Neural progenitor cell (in vitro differentiated cells): ENCODE measurements at regions not wholly inside any gene's neighbourhood (a gene's known extent, or its start where the extent isn't known, plus 50 kb on each side); places are given as distances from the start of the nearest gene placed in this dataset.

Experiments used
- DNase-seq: peaks from one replicate; pipeline ENCODE4 v3.0.0-alpha.2; 2016; ENCODE audit warnings: low spot score
- H2AFZ ChIP-seq: fragments of 200-600 bp; sonication (generic); replicated peaks from 2 replicates; pipeline ENCODE4 v1.6.1; 2016; ENCODE audit warnings: antibody characterized with exemption
- H3F3A ChIP-seq: fragments of 200-600 bp; sonication (generic); 2 replicates; pipeline ENCODE4 v1.6.1; 2016; ENCODE audit warnings: antibody characterized with exemption, low read depth
- H3K27ac ChIP-seq: fragments of 200-600 bp; sonication (generic); 2 replicates; pipeline ENCODE4 v1.5.1; 2016; ENCODE audit warnings: mild to moderate bottlenecking
- H3K27me3 ChIP-seq: fragments of 200-600 bp; sonication (generic); 2 replicates; pipeline ENCODE4 v1.6.1; 2016; ENCODE audit warnings: mild to moderate bottlenecking, moderate library complexity
- H3K36me3 ChIP-seq: fragments of 200-600 bp; sonication (generic); 2 replicates; pipeline ENCODE4 v1.5.1; 2016
- H3K4me1 ChIP-seq: fragments of 200-600 bp; sonication (generic); 2 replicates; pipeline ENCODE4 v1.6.1; 2016; ENCODE audit warnings: mixed run types
- H3K4me2 ChIP-seq: fragments of 200-600 bp; sonication (generic); 2 replicates; pipeline ENCODE4 v1.6.1; 2016
- H3K4me3 ChIP-seq: fragments of 200-600 bp; sonication (generic); 2 replicates; pipeline ENCODE4 v1.5.1; 2016
- H3K79me2 ChIP-seq: fragments of 200-600 bp; sonication (generic); 2 replicates; pipeline ENCODE4 v1.6.1; 2016; ENCODE audit warnings: low read depth
- H3K9ac ChIP-seq: fragments of 200-600 bp; sonication (generic); 2 replicates; pipeline ENCODE4 v1.6.1; 2016
- H3K9me3 ChIP-seq: fragments of 200-600 bp; sonication (generic); 2 replicates; pipeline ENCODE4 v1.5.1; 2016; ENCODE audit warnings: low read depth
- H4K20me1 ChIP-seq: fragments of 200-600 bp; sonication (generic); 2 replicates; pipeline ENCODE4 v1.6.1; 2016; ENCODE audit warnings: low read depth
- H3K27ac Mint-ChIP-seq: 3 replicates; pipeline ENCODE4 v1.8.0; 2021; ENCODE audit warnings: mixed read lengths
- H3K27me3 Mint-ChIP-seq: 2 replicates; pipeline ENCODE4 v1.8.0; 2022; ENCODE audit warnings: low read depth, mild to moderate bottlenecking, inconsistent platforms, moderate library complexity, mixed read lengths; ENCODE audit not compliant: insufficient read depth
- H3K36me3 Mint-ChIP-seq: 3 replicates; pipeline ENCODE4 v1.8.0; 2021; ENCODE audit warnings: mixed read lengths
- H3K4me1 Mint-ChIP-seq: 3 replicates; pipeline ENCODE4 v1.8.0; 2021; ENCODE audit warnings: mixed read lengths
- H3K4me3 Mint-ChIP-seq: 3 replicates; pipeline ENCODE4 v1.8.0; 2021; ENCODE audit warnings: mild to moderate bottlenecking, moderate library complexity, mixed read lengths
- H3K9me3 Mint-ChIP-seq: 3 replicates; pipeline ENCODE4 v1.8.0; 2020; ENCODE audit warnings: mixed read lengths
- CTCF ChIP-seq: fragments of 200-600 bp; sonication (generic); IDR thresholded peaks from 2 replicates; pipeline ENCODE4 v1.5.1; 2017; ENCODE audit warnings: antibody characterized with exemption, mild to moderate bottlenecking
- EZH2 ChIP-seq: fragments of 200-600 bp; sonication (generic); IDR thresholded peaks from 2 replicates; pipeline ENCODE4 v1.6.1; 2017; ENCODE audit warnings: antibody characterized with exemption, mild to moderate bottlenecking, moderate library complexity
- EZH2phosphoT487 ChIP-seq: fragments of 200-600 bp; sonication (generic); IDR thresholded peaks from 2 replicates; pipeline ENCODE4 v1.6.1; 2017; ENCODE audit warnings: antibody characterized with exemption

GRCh38 chr15:72888211-72888610 is 104.7 kb upstream of the ADPGK start:
- no peak overlapping the region for H3K27ac Mint-ChIP-seq
- H3K4me1 Mint-ChIP-seq = no peaks in the 10 kb centered on the region
- no peak for DNase-seq
- no peaks in the 10 kb centered on the region for H3F3A ChIP-seq
- no peaks in the 10 kb centered on the region for H3K79me2 ChIP-seq
- no peak overlapping the region for H3K4me3 Mint-ChIP-seq
- H3K9me3 Mint-ChIP-seq = peaks cover 3% of the 10 kb centered on the region
- no peak overlapping the region for H3K27ac ChIP-seq
- H3K27me3 ChIP-seq = no peaks in the 10 kb centered on the region
- H3K4me3 ChIP-seq = no peak overlapping the region
- no peaks in the 10 kb centered on the region for H3K9me3 ChIP-seq
- no peak for TF ChIP-seq CTCF
- TF ChIP-seq EZH2 = no peak
- TF ChIP-seq EZH2phosphoT487 = no peak
- H4K20me1 ChIP-seq = no peaks in the 10 kb centered on the region
- peaks cover 3% of the 10 kb centered on the region for H3K27me3 Mint-ChIP-seq
- H3K4me1 ChIP-seq = no peaks in the 10 kb centered on the region
- H3K36me3 ChIP-seq = no peaks in the 10 kb centered on the region
- no peak overlapping the region for H3K4me2 ChIP-seq
- H3K36me3 Mint-ChIP-seq = no peaks in the 10 kb centered on the region
- no peak overlapping the region for H2AFZ ChIP-seq
- H3K9ac ChIP-seq = no peak overlapping the region

DNA sequence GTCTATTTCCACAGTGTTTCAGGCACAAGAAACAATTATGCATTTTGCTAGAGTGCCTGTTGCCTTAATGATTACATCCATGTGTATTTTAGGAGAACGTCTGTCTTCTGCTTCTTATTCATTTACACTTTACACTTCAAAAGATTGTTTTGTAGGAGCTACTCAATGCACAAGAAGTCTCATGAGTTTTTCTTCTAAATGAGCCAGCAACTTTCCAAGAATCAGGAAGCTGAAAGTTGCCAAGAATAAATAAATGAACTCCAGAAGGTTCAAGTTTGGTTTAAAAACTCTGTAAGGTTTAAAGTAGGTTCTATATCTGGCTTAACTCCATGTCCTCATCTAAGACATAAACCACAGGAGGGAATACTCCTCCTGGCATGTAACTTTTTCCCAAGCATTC is 103.8 kb upstream of the ADPGK start:
- no peaks in the 10 kb centered on the region for H3K4me1 ChIP-seq
- no peaks in the 10 kb centered on the region for H3K79me2 ChIP-seq
- no peak overlapping the region for H3K4me2 ChIP-seq
- no peaks in the 10 kb centered on the region for H3K36me3 ChIP-seq
- Mint-ChIP-seq H3K27ac (no peak overlapping the region), H3K4me1 (no peaks in the 10 kb centered on the region), H3K4me3 (no peak overlapping the region), H3K36me3 (no peaks in the 10 kb centered on the region), H3K27me3 (peaks cover 3% of the 10 kb centered on the region), H3K9me3 (peaks cover 9% of the 10 kb centered on the region)
- DNase-seq = no peak
- H3K27me3 ChIP-seq = no peaks in the 10 kb centered on the region
- H3K9ac ChIP-seq = no peak overlapping the region
- no peaks in the 10 kb centered on the region for H4K20me1 ChIP-seq
- no peak overlapping the region for H2AFZ ChIP-seq
- H3K4me3 ChIP-seq = no peak overlapping the region
- H3K9me3 ChIP-seq = no peaks in the 10 kb centered on the region
- H3F3A ChIP-seq = no peaks in the 10 kb centered on the region
- H3K27ac ChIP-seq = no peak overlapping the region
- TF ChIP-seq EZH2 (no peak), CTCF (no peak), EZH2phosphoT487 (no peak)

- no peaks in the 10 kb centered on the region for H3K36me3 Mint-ChIP-seq
- H3K9me3 Mint-ChIP-seq = peaks cover 12% of the 10 kb centered on the region
- Histone ChIP-seq H3K9me3 (no peaks in the 10 kb centered on the region), H3K79me2 (no peaks in the 10 kb centered on the region), H3K9ac (no peak overlapping the region), H3K4me2 (no peak overlapping the region), H3F3A (no peaks in the 10 kb centered on the region), H3K27me3 (no peaks in the 10 kb centered on the region), H2AFZ (no peak overlapping the region), H3K4me1 (no peaks in the 10 kb centered on the region), H3K27ac (no peak overlapping the region), H3K36me3 (no peaks in the 10 kb centered on the region), H4K20me1 (no peaks in the 10 kb centered on the region), H3K4me3 (no peak overlapping the region)
- peaks cover 3% of the 10 kb centered on the region for H3K27me3 Mint-ChIP-seq
- no peaks in the 10 kb centered on the region for H3K4me1 Mint-ChIP-seq
- DNase-seq = no peak
- no peak overlapping the region for H3K27ac Mint-ChIP-seq
- no peak overlapping the region for H3K4me3 Mint-ChIP-seq
- TF ChIP-seq CTCF = no peak
- TF ChIP-seq EZH2 = no peak
- no peak for TF ChIP-seq EZH2phosphoT487
Measured at GRCh38 chr15:72884311-72884710, 100.8 kb upstream of the ADPGK start.
